KMS-11 (cell line): ENCODE measurements at regions not wholly inside any gene's neighbourhood (a gene's known extent, or its start where the extent isn't known, plus 50 kb on each side); places are given as distances from the start of the nearest gene placed in this dataset.

Source experiments
- H2AFZ ChIP-seq: fragments of 200-600 bp; sonication (generic); 2 replicates; pipeline ENCODE4 v1.6.1; 2016; ENCODE audit warnings: antibody characterized with exemption, mixed run types, low read depth
- H3K27ac ChIP-seq: fragments of 200-600 bp; sonication (generic); 2 replicates; pipeline ENCODE4 v1.6.1; 2016; ENCODE audit warnings: mild to moderate bottlenecking, mixed run types
- H3K27me3 ChIP-seq: fragments of 200-600 bp; sonication (generic); 2 replicates; pipeline ENCODE4 v1.6.1; 2017; ENCODE audit warnings: mild to moderate bottlenecking, low read depth, mixed run types, moderate library complexity; ENCODE audit not compliant: insufficient read depth
- H3K36me3 ChIP-seq: fragments of 200-600 bp; sonication (generic); 2 replicates; pipeline ENCODE4 v1.6.1; 2017; ENCODE audit warnings: mild to moderate bottlenecking, mixed run types; ENCODE audit not compliant: insufficient read depth
- H3K4me1 ChIP-seq: fragments of 200-600 bp; sonication (generic); 2 replicates; pipeline ENCODE4 v1.6.1; 2016; ENCODE audit warnings: mild to moderate bottlenecking, low read depth, mixed run types; ENCODE audit not compliant: poor library complexity, severe bottlenecking
- H3K4me2 ChIP-seq: fragments of 200-600 bp; sonication (generic); 2 replicates; pipeline ENCODE4 v1.7.0; 2016; ENCODE audit warnings: mild to moderate bottlenecking, mixed run types
- H3K4me3 ChIP-seq: fragments of 200-600 bp; sonication (generic); IDR thresholded peaks from 2 replicates; pipeline ENCODE4 v1.6.1; 2017; ENCODE audit warnings: low read depth, low read length, mixed read lengths; ENCODE audit not compliant: insufficient read depth
- H3K79me2 ChIP-seq: fragments of 200-600 bp; sonication (generic); 2 replicates; pipeline ENCODE4 v1.6.1; 2016; ENCODE audit warnings: low read depth, mixed run types; ENCODE audit not compliant: insufficient read depth
- H3K9ac ChIP-seq: fragments of 200-600 bp; sonication (generic); 2 replicates; pipeline ENCODE4 v1.6.1; 2016; ENCODE audit warnings: mild to moderate bottlenecking, mixed run types
- H4K20me1 ChIP-seq: fragments of 200-600 bp; sonication (generic); 2 replicates; pipeline ENCODE4 v1.6.1; 2016; ENCODE audit warnings: mild to moderate bottlenecking, mixed run types; ENCODE audit not compliant: insufficient read depth
- TF ChIP-seq, protein P1 (sequence below): fragments of 200-600 bp; sonication (generic); conservative IDR thresholded peaks from 2 replicates; pipeline ENCODE4 v1.6.1; 2017; ENCODE audit warnings: low read depth, mild to moderate bottlenecking, antibody characterized with exemption, low read length, moderate library complexity, mixed read lengths

DNA sequence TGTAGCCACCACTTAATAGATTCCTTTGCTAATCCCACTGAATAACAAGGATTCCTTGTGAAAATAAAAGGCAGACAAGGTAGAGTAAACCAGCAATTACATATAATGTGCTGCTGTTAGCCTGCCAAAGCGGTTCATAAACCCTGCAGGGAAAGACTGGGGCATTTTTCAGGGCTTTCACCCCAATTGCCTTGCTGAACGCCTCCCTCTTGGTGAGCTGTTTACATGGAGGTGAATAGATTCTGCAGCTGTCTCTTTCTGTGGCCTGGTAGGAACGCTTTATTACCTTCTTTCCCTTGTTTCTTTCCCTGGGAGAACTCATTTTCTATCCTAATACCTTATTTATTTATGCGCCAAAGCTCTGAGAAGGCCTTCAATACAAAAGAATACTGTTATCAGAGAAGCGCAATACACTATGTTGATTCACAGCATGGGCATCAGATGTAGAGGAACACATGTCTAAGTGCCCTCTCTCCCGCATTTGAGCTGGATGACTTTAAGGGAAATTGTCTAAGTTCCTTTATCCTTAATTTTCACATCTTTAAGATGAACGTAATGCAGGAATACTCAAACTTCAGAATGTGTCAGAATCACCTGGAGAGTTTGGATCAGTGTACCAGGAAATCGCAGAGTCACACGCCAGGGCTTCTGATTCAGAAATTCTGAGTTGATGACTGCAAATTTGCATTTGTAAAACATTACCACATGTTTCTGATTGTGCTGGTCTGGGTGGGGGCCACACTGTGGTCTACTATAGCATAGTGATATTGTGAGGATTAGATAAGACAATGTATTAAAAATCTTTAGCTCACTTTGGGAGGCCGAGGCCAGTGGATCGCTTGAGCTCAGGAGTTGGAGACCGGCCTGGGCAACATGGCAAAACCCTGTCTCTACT, 1203.8 kb downstream of the SORCS3 start:
- no peak overlapping the region for H3K9ac ChIP-seq
- no peaks in the 10 kb centered on the region for H4K20me1 ChIP-seq
- no peaks in the 10 kb centered on the region for H3K79me2 ChIP-seq
- peaks cover 16% of the 10 kb centered on the region for H3K4me1 ChIP-seq
- H3K27ac ChIP-seq: no peak overlapping the region
- TF ChIP-seq, protein P1, sequence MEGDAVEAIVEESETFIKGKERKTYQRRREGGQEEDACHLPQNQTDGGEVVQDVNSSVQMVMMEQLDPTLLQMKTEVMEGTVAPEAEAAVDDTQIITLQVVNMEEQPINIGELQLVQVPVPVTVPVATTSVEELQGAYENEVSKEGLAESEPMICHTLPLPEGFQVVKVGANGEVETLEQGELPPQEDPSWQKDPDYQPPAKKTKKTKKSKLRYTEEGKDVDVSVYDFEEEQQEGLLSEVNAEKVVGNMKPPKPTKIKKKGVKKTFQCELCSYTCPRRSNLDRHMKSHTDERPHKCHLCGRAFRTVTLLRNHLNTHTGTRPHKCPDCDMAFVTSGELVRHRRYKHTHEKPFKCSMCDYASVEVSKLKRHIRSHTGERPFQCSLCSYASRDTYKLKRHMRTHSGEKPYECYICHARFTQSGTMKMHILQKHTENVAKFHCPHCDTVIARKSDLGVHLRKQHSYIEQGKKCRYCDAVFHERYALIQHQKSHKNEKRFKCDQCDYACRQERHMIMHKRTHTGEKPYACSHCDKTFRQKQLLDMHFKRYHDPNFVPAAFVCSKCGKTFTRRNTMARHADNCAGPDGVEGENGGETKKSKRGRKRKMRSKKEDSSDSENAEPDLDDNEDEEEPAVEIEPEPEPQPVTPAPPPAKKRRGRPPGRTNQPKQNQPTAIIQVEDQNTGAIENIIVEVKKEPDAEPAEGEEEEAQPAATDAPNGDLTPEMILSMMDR: no peak
- no peak overlapping the region for H3K4me2 ChIP-seq
- H3K27me3 ChIP-seq: no peaks in the 10 kb centered on the region
- H3K4me3 ChIP-seq: no peak overlapping the region
- no peak overlapping the region for H2AFZ ChIP-seq
- no peaks in the 10 kb centered on the region for H3K36me3 ChIP-seq

DNA sequence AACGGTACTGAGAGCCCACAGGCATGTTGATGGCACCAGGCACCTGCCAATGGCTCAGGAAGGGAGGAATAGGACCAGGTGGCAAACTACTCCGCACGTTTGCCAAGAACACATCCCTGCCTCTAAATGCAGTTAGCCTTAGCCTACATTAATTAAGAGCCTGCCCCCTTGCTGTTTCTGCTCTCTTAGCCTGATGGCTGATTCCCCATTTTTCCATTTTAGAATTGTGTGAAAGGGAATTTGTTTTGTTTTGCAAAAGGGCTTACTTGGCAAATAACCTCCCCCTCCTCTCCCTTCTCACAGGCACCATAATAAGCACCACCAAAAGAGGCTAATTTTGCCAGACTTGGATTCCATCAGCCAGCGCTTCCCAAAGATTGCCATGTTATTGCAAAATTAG, 1203.2 kb downstream of the SORCS3 start:
- H3K27me3 ChIP-seq: no peaks in the 10 kb centered on the region
- H3K79me2 ChIP-seq: no peaks in the 10 kb centered on the region
- H3K4me2 ChIP-seq: no peak overlapping the region
- no peak overlapping the region for H3K9ac ChIP-seq
- H3K27ac ChIP-seq: no peak overlapping the region
- no peaks in the 10 kb centered on the region for H3K36me3 ChIP-seq
- peaks cover 16% of the 10 kb centered on the region for H3K4me1 ChIP-seq
- no peak overlapping the region for H2AFZ ChIP-seq
- TF ChIP-seq, protein P1: no peak
- no peaks in the 10 kb centered on the region for H4K20me1 ChIP-seq
- H3K4me3 ChIP-seq: no peak overlapping the region

DNA sequence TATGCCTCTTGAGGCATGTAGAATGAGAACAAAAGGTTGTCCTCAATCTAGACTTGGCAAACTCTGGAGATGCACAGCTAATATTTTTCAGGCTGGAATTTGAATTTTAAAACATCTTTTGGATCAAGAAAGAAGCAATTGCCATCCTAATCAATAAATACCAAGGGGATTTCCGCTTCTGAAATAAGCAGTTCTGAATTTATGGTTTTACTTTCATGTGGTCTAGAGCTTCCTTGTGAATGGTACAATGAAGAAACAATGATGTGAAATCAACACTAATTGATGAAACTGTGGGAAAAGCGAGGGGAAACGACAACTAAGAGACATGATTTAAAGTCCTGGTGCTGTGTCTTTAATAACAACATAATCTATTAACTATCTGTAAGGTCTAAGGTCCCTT, 1202.7 kb downstream of the SORCS3 start:
- H3K27me3 ChIP-seq: no peaks in the 10 kb centered on the region
- no peaks in the 10 kb centered on the region for H3K36me3 ChIP-seq
- H3K4me3 ChIP-seq: no peak overlapping the region
- no peak overlapping the region for H3K27ac ChIP-seq
- no peak overlapping the region for H2AFZ ChIP-seq
- TF ChIP-seq, protein P1: no peak
- H3K4me1 ChIP-seq: peaks cover 16% of the 10 kb centered on the region
- H3K79me2 ChIP-seq: no peaks in the 10 kb centered on the region
- H3K4me2 ChIP-seq: no peak overlapping the region
- no peaks in the 10 kb centered on the region for H4K20me1 ChIP-seq
- no peak overlapping the region for H3K9ac ChIP-seq

DNA sequence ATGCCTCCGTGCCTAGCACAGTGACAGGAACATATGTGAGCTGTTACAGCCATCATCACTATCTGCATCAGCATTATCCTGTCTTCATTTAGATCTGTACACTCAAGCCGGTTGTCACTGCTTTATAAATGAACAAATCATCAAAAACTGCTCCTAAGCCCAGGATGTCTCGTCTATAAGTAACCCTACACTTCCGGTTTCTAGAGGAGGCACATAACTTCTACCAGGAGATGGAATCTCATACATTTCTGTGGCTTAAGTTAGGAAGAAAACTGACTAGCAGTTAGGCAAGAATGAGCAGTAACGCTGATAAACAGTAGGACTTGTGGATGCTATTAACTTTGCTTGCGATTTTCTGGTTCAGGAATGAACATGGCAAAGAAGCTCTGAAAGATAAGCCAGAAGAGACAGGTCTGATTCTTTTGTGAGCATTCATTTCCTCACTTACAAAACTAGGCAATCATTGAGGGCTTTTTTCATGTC, 1199.2 kb downstream of the SORCS3 start:
- H3K4me3 ChIP-seq: no peak overlapping the region

More for the DNA sequence above, 1199.2 kb downstream of the SORCS3 start:
- H3K79me2 ChIP-seq: no peaks in the 10 kb centered on the region
- no peak overlapping the region for H3K4me2 ChIP-seq
- no peak overlapping the region for H2AFZ ChIP-seq
- H3K27ac ChIP-seq: no peak overlapping the region
- TF ChIP-seq, protein P1: no peak
- H3K9ac ChIP-seq: no peak overlapping the region
- H3K36me3 ChIP-seq: no peaks in the 10 kb centered on the region
- no peaks in the 10 kb centered on the region for H3K27me3 ChIP-seq
- peaks cover 16% of the 10 kb centered on the region for H3K4me1 ChIP-seq
- H4K20me1 ChIP-seq: no peaks in the 10 kb centered on the region
